K562 (cell line): ENCODE measurements at regions not wholly inside any gene's neighbourhood (a gene's known extent, or its start where the extent isn't known, plus 50 kb on each side); places are given as distances from the start of the nearest gene placed in this dataset.

Source experiments
- ATAC-seq: fragments of 200-7000 bp; cut with Tn5 transposase; 3 replicates; pipeline ENCODE4 v1.9.1; 2020; ENCODE audit warnings: moderate library complexity
- BruUV-seq: library from RNA; stranded (reverse); fragments of 400-500 nt; replicated peaks from 2 replicates; lab custom pipeline; 2021; lab: Mats Ljungman, UMichigan
- CTCF ChIA-PET: fragments of 300-600 bp; formaldehyde crosslinking; extraction: SDS; loops from one replicate; lab custom pipeline; 2021; ENCODE audit warnings: low intra/inter-chr PET ratio; lab: Yijun Ruan, JAX
- POLR2A ChIA-PET: fragments of 300-600, 350-650 bp; sonication (Branson Sonifier 250); formaldehyde crosslinking; extraction: SDS; loops from one replicate; lab custom pipeline; 2021; ENCODE audit warnings: antibody characterized with exemption, inconsistent platforms; lab: Yijun Ruan, JAX
- DNase-seq, 4 experiments: peaks; one replicate each; pipeline versions ENCODE4 v3.0.0 to v3.0.0-alpha.2; 2011 to 2018; ENCODE audit warnings: low spot score in 3 of 4, mixed read lengths in 3 of 4; ENCODE audit errors: extremely low read depth in 1 of 4
- FAIRE-seq: peaks from 2 replicates; lab custom pipeline; 2011; peaks lifted over from hg19 to GRCh38; lab: Jason Lieb, UNC
- H2AFZ ChIP-seq: 2 replicates; pipeline ENCODE4 v1.6.0; 2011; ENCODE audit warnings: low read depth, low read length, control low read depth, inconsistent platforms
- H3K27ac ChIP-seq: fragments of 200-600 bp; 3 replicates; pipeline ENCODE4 v1.8.0; 2011; ENCODE audit warnings: low read depth, mild to moderate bottlenecking, control low read depth, inconsistent platforms, low read length, moderate library complexity, mixed read lengths; ENCODE audit errors: extremely low read depth
- H3K27me3 ChIP-seq, 2 experiments: fragments of 300-600 bp in 1 of 2; 2 replicates in 1 of 2; 3 replicates in 1 of 2; pipeline versions ENCODE4 v1.6.0 to v1.8.0; 2011; ENCODE audit warnings: inconsistent platforms in 2 of 2, low read length in 2 of 2, mild to moderate bottlenecking in 1 of 2, mixed read lengths in 1 of 2, moderate library complexity in 1 of 2; ENCODE audit not compliant: control insufficient read depth in 2 of 2, insufficient read depth in 2 of 2
- H3K36me3 ChIP-seq: fragments of 300-600 bp; 3 replicates; pipeline ENCODE4 v1.8.0; 2011; ENCODE audit warnings: mild to moderate bottlenecking, low read length, inconsistent platforms; ENCODE audit not compliant: control insufficient read depth, insufficient read depth
- H3K4me1 ChIP-seq, 2 experiments: fragments of 200-600 bp in 1 of 2; replicated peaks in 1 of 2; 2 replicates in 1 of 2; 3 replicates in 1 of 2; pipeline versions ENCODE4 v1.5.1 to v1.8.0; 2011; ENCODE audit warnings: inconsistent platforms in 2 of 2, low read length in 2 of 2, mild to moderate bottlenecking in 1 of 2, mixed read lengths in 1 of 2, moderate library complexity in 1 of 2; ENCODE audit not compliant: control insufficient read depth in 2 of 2, insufficient read depth in 2 of 2
- H3K4me2 ChIP-seq: 2 replicates; pipeline ENCODE4 v1.6.1; 2011; ENCODE audit warnings: low read length, control low read depth, inconsistent platforms, mixed read lengths; ENCODE audit not compliant: insufficient read depth
- H3K4me3 ChIP-seq: fragments of 200-600 bp; sonication (generic), shearing (Covaris generic); 2 replicates; pipeline ENCODE4 v1.5.1; 2016; ENCODE audit warnings: control low read depth, inconsistent platforms
- H3K79me2 ChIP-seq: fragments of 200-600 bp; 3 replicates; pipeline ENCODE4 v1.8.0; 2011; ENCODE audit warnings: low read length, inconsistent platforms; ENCODE audit not compliant: control insufficient read depth, insufficient read depth
- H3K9ac ChIP-seq, 2 experiments: 2 replicates each; pipeline versions ENCODE4 v1.6.0 to v1.6.1; 2011; ENCODE audit warnings: low read depth in 2 of 2, low read length in 2 of 2, control low read depth in 1 of 2, inconsistent platforms in 1 of 2, mild to moderate bottlenecking in 1 of 2, mixed read lengths in 1 of 2; ENCODE audit not compliant: insufficient read depth in 1 of 2
- H3K9me1 ChIP-seq: one replicate; pipeline ENCODE4 v1.6.0; 2011; ENCODE audit warnings: inconsistent platforms, mild to moderate bottlenecking, low read length, moderate library complexity; ENCODE audit not compliant: control insufficient read depth, insufficient read depth
- H3K9me3 ChIP-seq: replicated peaks from 2 replicates; pipeline ENCODE4 v1.5.1; 2011; ENCODE audit warnings: low read depth, low read length, inconsistent platforms; ENCODE audit not compliant: control insufficient read depth, insufficient read depth
- H4K20me1 ChIP-seq: replicated peaks from 2 replicates; pipeline ENCODE4 v1.6.1; 2011; ENCODE audit warnings: low read length, inconsistent platforms, mixed read lengths; ENCODE audit not compliant: control insufficient read depth, insufficient read depth
- ARID1B ChIP-seq: fragments of 450-650 bp; IDR thresholded peaks from 2 replicates; pipeline ENCODE4 v1.6.1; 2016; ENCODE audit warnings: antibody characterized with exemption, mild to moderate bottlenecking, inconsistent platforms
- CBX8 ChIP-seq: fragments of 200-600 bp; sonication (generic); IDR thresholded peaks from 2 replicates; pipeline ENCODE4 v1.6.1; 2012; ENCODE audit warnings: borderline replicate concordance, mixed run types, low read depth, mild to moderate bottlenecking, moderate library complexity, mixed read lengths, low read length, control low read depth, inconsistent platforms; ENCODE audit not compliant: poor library complexity, severe bottlenecking; ENCODE audit errors: extremely low read depth
- CC2D1A ChIP-seq: fragments of 450-650 bp; IDR thresholded peaks from 2 replicates; pipeline ENCODE4 v1.6.1; 2017; ENCODE audit warnings: mild to moderate bottlenecking
- CHD4 ChIP-seq: fragments of 200-600 bp; sonication (generic); IDR thresholded peaks from 3 replicates; pipeline ENCODE4 v1.6.1; 2012; ENCODE audit warnings: low read depth, mild to moderate bottlenecking, mixed read lengths, low read length, inconsistent platforms; ENCODE audit not compliant: insufficient read depth, insufficient replicate concordance, poor library complexity, severe bottlenecking
- HCFC1 ChIP-seq: IDR thresholded peaks from 2 replicates; pipeline ENCODE4 v1.6.1; 2012; ENCODE audit warnings: low read depth, low read length, improper control_type of control experiment
- HDAC8 ChIP-seq: fragments of 450-650 bp; IDR thresholded peaks from 2 replicates; pipeline ENCODE4 v1.6.1; 2016; ENCODE audit warnings: mild to moderate bottlenecking, missing genetic modification characterization, moderate library complexity, missing compliant biosample characterization
- HEY1 ChIP-seq: fragments of 250-450 bp; sonication (Bioruptor Pico); IDR thresholded peaks from 2 replicates; pipeline ENCODE4 v1.5.0; 2020; ENCODE audit warnings: mild to moderate bottlenecking, moderate library complexity, borderline replicate concordance
- HNRNPUL1 ChIP-seq: fragments of 200-400 bp; formaldehyde crosslinking; IDR thresholded peaks from 2 replicates; pipeline ENCODE4 v1.6.1; 2017; ENCODE audit warnings: low read length
- MTA3 ChIP-seq: fragments of 450-650 bp; formaldehyde crosslinking; IDR thresholded peaks from 2 replicates; pipeline ENCODE4 v1.6.1; 2017; ENCODE audit warnings: mild to moderate bottlenecking, borderline replicate concordance
- MYNN ChIP-seq, 2 experiments: sonication (generic); formaldehyde crosslinking in 1 of 2; IDR thresholded peaks; 2 replicates each; pipeline versions ENCODE4 v1.5.0 to v1.6.1; 2016 to 2020; ENCODE audit warnings: antibody characterized with exemption in 1 of 2, missing genetic modification reagents in 1 of 2
- NFXL1 ChIP-seq: fragments of 450-650 bp; formaldehyde crosslinking; IDR thresholded peaks from 2 replicates; pipeline ENCODE4 v1.4.0; 2021; ENCODE audit warnings: mild to moderate bottlenecking
- PHF21A ChIP-seq: fragments of 450-650 bp; IDR thresholded peaks from 2 replicates; pipeline ENCODE4 v1.6.1; 2017; ENCODE audit warnings: low read depth, borderline replicate concordance
- PTBP1 ChIP-seq: fragments of 200-400 bp; formaldehyde crosslinking; IDR thresholded peaks from 2 replicates; pipeline ENCODE4 v1.6.1; 2017; ENCODE audit warnings: low read depth, low read length
- RBM17 ChIP-seq: fragments of 200-400 bp; formaldehyde crosslinking; IDR thresholded peaks from 2 replicates; pipeline ENCODE4 v1.6.1; 2017; ENCODE audit warnings: low read depth, mild to moderate bottlenecking, low read length, borderline replicate concordance
- TCF3 ChIP-seq: sonication (generic); formaldehyde crosslinking; IDR thresholded peaks from 2 replicates; pipeline ENCODE4 v1.4.0; 2020; ENCODE audit warnings: mild to moderate bottlenecking, missing genetic modification reagents
- TGIF2 ChIP-seq: sonication (generic); formaldehyde crosslinking; IDR thresholded peaks from 2 replicates; pipeline ENCODE4 v1.8.1; 2022; ENCODE audit warnings: mild to moderate bottlenecking, missing genetic modification reagents, moderate library complexity
- TSC22D4 ChIP-seq: fragments of 450-650 bp; IDR thresholded peaks from 2 replicates; pipeline ENCODE4 v1.6.1; 2016; ENCODE audit warnings: missing genetic modification characterization, missing biosample characterization, control low read depth
- ZBTB8A ChIP-seq: fragments of 450-650 bp; IDR thresholded peaks from 2 replicates; pipeline ENCODE4 v1.6.1; 2018; ENCODE audit warnings: mild to moderate bottlenecking, moderate library complexity; ENCODE audit not compliant: partially characterized antibody
- ZFPM2 ChIP-seq: fragments of 250-450 bp; sonication (Bioruptor Pico); IDR thresholded peaks from 2 replicates; pipeline ENCODE4 v1.5.1; 2022; ENCODE audit warnings: mild to moderate bottlenecking
- ZNF639 ChIP-seq, 2 experiments: fragments of 200-800 bp in 1 of 2; sonication (Bioruptor generic) in 1 of 2; sonication (generic) in 1 of 2; formaldehyde crosslinking in 1 of 2; IDR thresholded peaks in 1 of 2; conservative IDR thresholded peaks in 1 of 2; 2 replicates each; pipeline versions ENCODE4 v1.5.0 to v1.6.1; 2016 to 2020; ENCODE audit warnings: missing compliant biosample characterization in 1 of 2, missing genetic modification characterization in 1 of 2, missing genetic modification reagents in 1 of 2
- ZNF655 ChIP-seq: fragments of 250-450 bp; sonication (Bioruptor Pico); IDR thresholded peaks from 2 replicates; pipeline ENCODE4 v1.5.0; 2021
- ZSCAN32 ChIP-seq: fragments of 450-650 bp; formaldehyde crosslinking; IDR thresholded peaks from 2 replicates; pipeline ENCODE4 v1.4.0; 2020; ENCODE audit warnings: mild to moderate bottlenecking, moderate library complexity
- in situ Hi-C: fragments of 300-500 bp; cut with MboI; formaldehyde crosslinking; loops from 4 replicates; pipeline ENCODE4 v1.15.0; 2018; ENCODE audit warnings: inconsistent platforms, mixed read lengths
- intact Hi-C: fragments of 100-400 bp; cut with micrococcal nuclease; formaldehyde crosslinking; loops from 2 replicates; pipeline ENCODE4 v1.14.2; 2022

GRCh38 chr1:187714470-187714869 is 885.7 kb downstream of the PLA2G4A start (continued):
- TF ChIP-seq ZNF655 (CRISPR knock-in tag), result no peak
- no peak for TF ChIP-seq CHD4
- no peak for TF ChIP-seq ZFPM2
- no peak for TF ChIP-seq TGIF2 (CRISPR knock-in tag)
- no peak for TF ChIP-seq CC2D1A
- TF ChIP-seq HEY1 (CRISPR knock-in tag), result no peak
- TF ChIP-seq HDAC8, result no peak
- no peak for TF ChIP-seq ZBTB8A
- no peak for TF ChIP-seq HNRNPUL1

GRCh38 chr1:187715483-187715882 is 886.7 kb downstream of the PLA2G4A start:
- BruUV-seq, result no TSS peak
- intact Hi-C loops, result no loop called here
- TF ChIP-seq NFXL1, result no peak
- no peak for TF ChIP-seq ZNF639 (CRISPR knock-in tag; conservative IDR thresholded peaks at IDR 0.05 in 1 of 2, IDR thresholded peaks at IDR 0.05 in 1 of 2)
- TF ChIP-seq MTA3, result no peak
- no peak for TF ChIP-seq PHF21A
- TF ChIP-seq ZSCAN32 (CRISPR knock-in tag), result no peak
- no peak for TF ChIP-seq RBM17
- no peak for TF ChIP-seq TSC22D4
- TF ChIP-seq HCFC1, result no peak
- TF ChIP-seq PTBP1, result no peak
- TF ChIP-seq TCF3 (CRISPR knock-in tag), result no peak
- TF ChIP-seq MYNN (IDR thresholded peaks at IDR 0.05), result no peak
- no peak for TF ChIP-seq MYNN (CRISPR knock-in tag; IDR thresholded peaks at IDR 0.05)
- TF ChIP-seq CBX8, result no peak
- TF ChIP-seq ARID1B, result no peak

More at GRCh38 chr1:187715483-187715882, 886.7 kb downstream of the PLA2G4A start:
- in situ Hi-C loops, result no loop called here
- no peak for DNase-seq
- Histone ChIP-seq H3K9ac (no peak overlapping the region), H3K4me2 (no peak overlapping the region), H3K27ac (no peak overlapping the region), H3K79me2 (no peaks in the 10 kb centered on the region), H3K9me3 (peaks cover 2% of the 10 kb centered on the region; the same call in 1 of the 2 replicates), H4K20me1 (no peaks in the 10 kb centered on the region), H2AFZ (no peak overlapping the region), H3K36me3 (no peaks in the 10 kb centered on the region), H3K4me3 (no peak overlapping the region), H3K9me1 (no peaks in the 10 kb centered on the region), H3K4me1 (no peaks in the 10 kb centered on the region), H3K27me3 (no peaks in the 10 kb centered on the region)
- FAIRE-seq, result no peak
- ATAC-seq, result no peak
- POLR2A ChIA-PET, result no interaction called here
- CTCF ChIA-PET, result no interaction called here
